ENCODE measurements at regions not wholly inside any gene's neighbourhood (a gene's known extent, or its start where the extent isn't known, plus 50 kb on each side); places are given as distances from the start of the nearest gene placed in this dataset.
A peak's percentile ranks its signal among the peaks of the same experiment; 100 is the strongest.

- DNase-seq = no peak
Observed at GRCh38 chr13:73779881-73780280, 354.3 kb downstream of the KLF12 start.

- no peak for DNase-seq
Observed at GRCh38 chr13:73778242-73778864, 355.9 kb downstream of the KLF12 start.

GRCh38 chr13:73777134-73777533 lies 357.1 kb downstream of the KLF12 start:
- DNase-seq = no peak

GRCh38 chr13:73776151-73776785 lies 357.9 kb downstream of the KLF12 start:
- no peak for DNase-seq

GRCh38 chr13:73773168-73773549 lies 361.0 kb downstream of the KLF12 start:
- no peak for DNase-seq

- no peak for DNase-seq
Observed at GRCh38 chr13:73772449-73773167, 361.6 kb downstream of the KLF12 start.

- DNase-seq = peak; percentile 31
Observed at GRCh38 chr13:73767747-73768315, 366.4 kb downstream of the KLF12 start.

GRCh38 chr13:73767191-73767741 lies 366.9 kb downstream of the KLF12 start:
- peak; percentile 85 for DNase-seq

- peak; percentile 97 for DNase-seq
Observed at GRCh38 chr13:73765651-73766384, 368.4 kb downstream of the KLF12 start.

GRCh38 chr13:73759434-73759833 lies 374.8 kb downstream of the KLF12 start:
- DNase-seq = no peak

- no peak for DNase-seq
Observed at GRCh38 chr13:73757481-73758233, 376.5 kb downstream of the KLF12 start.

- DNase-seq = peak; percentile 79
Observed at GRCh38 chr13:73754727-73755292, 379.4 kb downstream of the KLF12 start.

- DNase-seq = no peak
Observed at GRCh38 chr13:73754241-73754640, 380.0 kb downstream of the KLF12 start.

GRCh38 chr13:73751290-73751689 lies 382.9 kb downstream of the KLF12 start:
- DNase-seq = no peak

- no peak for DNase-seq
Observed at GRCh38 chr13:73748404-73748803, 385.8 kb downstream of the KLF12 start.

- no peak for DNase-seq
Observed at GRCh38 chr13:73745190-73745589, 389.0 kb downstream of the KLF12 start.

- no peak for DNase-seq
Observed at GRCh38 chr13:73742982-73743381, 391.2 kb downstream of the KLF12 start.

GRCh38 chr13:73741742-73742141 lies 392.5 kb downstream of the KLF12 start:
- no peak for DNase-seq

- DNase-seq = no peak
Observed at GRCh38 chr13:73741111-73741510, 393.1 kb downstream of the KLF12 start.

- DNase-seq = no peak
Observed at GRCh38 chr13:73740666-73741065, 393.5 kb downstream of the KLF12 start.

- no peak for DNase-seq
Observed at GRCh38 chr13:73739394-73739793, 394.8 kb downstream of the KLF12 start.

GRCh38 chr13:73738626-73739025 lies 395.6 kb downstream of the KLF12 start:
- DNase-seq = no peak
